GM19395 (cell line): ENCODE measurements at regions not wholly inside any gene's neighbourhood (a gene's known extent, or its start where the extent isn't known, plus 50 kb on each side); places are given as distances from the start of the nearest gene placed in this dataset.

ENCODE experiments used
- ATAC-seq: cut with Tn5 transposase; IDR thresholded peaks from one replicate; pipeline ENCODE4 v1.9.1; 2021; ENCODE audit warnings: mild to moderate bottlenecking, moderate library complexity; ENCODE audit not compliant: unreplicated experiment

GRCh38 chr2:104289651-104290565, 564.0 kb upstream of the POU3F3 start:
- no peak for ATAC-seq

- ATAC-seq, result no peak
These were observed 563.4 kb upstream of the POU3F3 start for GRCh38 chr2:104290566-104290891.

- ATAC-seq, result no peak
These were observed 541.2 kb upstream of the POU3F3 start for GRCh38 chr2:104312684-104313083.

- no peak for ATAC-seq
These were observed 535.8 kb upstream of the POU3F3 start for GRCh38 chr2:104318001-104318665.

- ATAC-seq, result no peak
These were observed 532.7 kb upstream of the POU3F3 start for GRCh38 chr2:104321116-104321795.

GRCh38 chr2:104321796-104322349, 532.0 kb upstream of the POU3F3 start:
- no peak for ATAC-seq

GRCh38 chr2:104332731-104333130, 521.2 kb upstream of the POU3F3 start:
- no peak for ATAC-seq

GRCh38 chr2:104337869-104338268, 516.0 kb upstream of the POU3F3 start:
- no peak for ATAC-seq

GRCh38 chr2:104340162-104340561, 513.8 kb upstream of the POU3F3 start:
- no peak for ATAC-seq

- ATAC-seq, result no peak
These were observed 512.8 kb upstream of the POU3F3 start for GRCh38 chr2:104340879-104341828.

- no peak for ATAC-seq
These were observed 509.6 kb upstream of the POU3F3 start for GRCh38 chr2:104344306-104344705.

GRCh38 chr2:104344985-104345384, 508.9 kb upstream of the POU3F3 start:
- ATAC-seq, result no peak

GRCh38 chr2:104358122-104358521, 495.8 kb upstream of the POU3F3 start:
- no peak for ATAC-seq

GRCh38 chr2:104361414-104361813, 492.5 kb upstream of the POU3F3 start:
- no peak for ATAC-seq

- no peak for ATAC-seq
These were observed 485.8 kb upstream of the POU3F3 start for GRCh38 chr2:104368089-104368488.

- ATAC-seq, result no peak
These were observed 482.7 kb upstream of the POU3F3 start for GRCh38 chr2:104371087-104371781.

- ATAC-seq, result no peak
These were observed 478.7 kb upstream of the POU3F3 start for GRCh38 chr2:104375206-104375605.

- peak; percentile 82 for ATAC-seq
These were observed 475.0 kb upstream of the POU3F3 start for GRCh38 chr2:104378853-104379374.

GRCh38 chr2:104384961-104385360, 469.0 kb upstream of the POU3F3 start:
- no peak for ATAC-seq
